HUES6 (cell line): ENCODE measurements at regions not wholly inside any gene's neighbourhood (a gene's known extent, or its start where the extent isn't known, plus 50 kb on each side); places are given as distances from the start of the nearest gene placed in this dataset.
"Not testable (repeated sequence)": the region's sequence is repeated elsewhere in the genome, so short reads cannot be mapped to it uniquely, and the experiment has no call there.

ENCODE experiments used
- H3K27ac ChIP-seq: 2 replicates; pipeline ENCODE4 v1.7.0; 2013; ENCODE audit warnings: low read depth, mild to moderate bottlenecking, low read length, inconsistent platforms
- H3K27me3 ChIP-seq: 2 replicates; pipeline ENCODE4 v1.6.1; 2013; ENCODE audit warnings: low read length; ENCODE audit not compliant: control insufficient read depth, insufficient read depth
- H3K36me3 ChIP-seq: 2 replicates; pipeline ENCODE4 v1.6.1; 2013; ENCODE audit warnings: low read length; ENCODE audit not compliant: control insufficient read depth, insufficient read depth
- H3K4me1 ChIP-seq: 2 replicates; pipeline ENCODE4 v1.6.1; 2013; ENCODE audit warnings: low read length; ENCODE audit not compliant: control insufficient read depth, insufficient read depth
- H3K4me3 ChIP-seq: 2 replicates; pipeline ENCODE4 v1.5.1; 2013; ENCODE audit warnings: low read depth, low read length
- H3K9ac ChIP-seq: one replicate; pipeline ENCODE4 v1.6.1; 2013; ENCODE audit warnings: mild to moderate bottlenecking, low read length
- H3K9me3 ChIP-seq: 2 replicates; pipeline ENCODE4 v1.6.1; 2013; ENCODE audit warnings: low read depth, low read length; ENCODE audit not compliant: control insufficient read depth, insufficient read depth

- H3K9me3 ChIP-seq, H3K27me3 ChIP-seq, H3K27ac ChIP-seq, H3K4me3 ChIP-seq, H3K36me3 ChIP-seq, H3K9ac ChIP-seq, H3K4me1 ChIP-seq: not testable (repeated sequence)
These were observed 248.6 kb downstream of the SPATA31A1 start for GRCh38 chr9:39604089-39604488.

- H3K4me1 ChIP-seq, H3K9ac ChIP-seq, H3K36me3 ChIP-seq, H3K4me3 ChIP-seq, H3K9me3 ChIP-seq, H3K27ac ChIP-seq, H3K27me3 ChIP-seq: not testable (repeated sequence)
These were observed 256.2 kb downstream of the SPATA31A1 start for GRCh38 chr9:39611449-39612231.

GRCh38 chr9:39616480-39616879 is 261.0 kb downstream of the SPATA31A1 start:
- H3K27ac ChIP-seq, H3K27me3 ChIP-seq: not testable (repeated sequence)

GRCh38 chr9:39624048-39624447 is 268.6 kb downstream of the SPATA31A1 start:
- H3K27me3 ChIP-seq, H3K4me3 ChIP-seq, H3K4me1 ChIP-seq, H3K9me3 ChIP-seq, H3K9ac ChIP-seq, H3K27ac ChIP-seq, H3K36me3 ChIP-seq: not testable (repeated sequence)

More at GRCh38 chr9:39616480-39616879, 261.0 kb downstream of the SPATA31A1 start:
- H3K36me3 ChIP-seq, H3K4me3 ChIP-seq, H3K4me1 ChIP-seq, H3K9me3 ChIP-seq, H3K9ac ChIP-seq: not testable (repeated sequence)

- not testable (repeated sequence) for H3K36me3 ChIP-seq, H3K27ac ChIP-seq, H3K9me3 ChIP-seq, H3K27me3 ChIP-seq, H3K4me3 ChIP-seq, H3K4me1 ChIP-seq, H3K9ac ChIP-seq
These were observed 276.6 kb downstream of the SPATA31A1 start for GRCh38 chr9:39632071-39632470.

- H3K4me1 ChIP-seq, H3K9me3 ChIP-seq, H3K27ac ChIP-seq, H3K36me3 ChIP-seq, H3K9ac ChIP-seq, H3K4me3 ChIP-seq, H3K27me3 ChIP-seq: not testable (repeated sequence)
These were observed 293.6 kb downstream of the SPATA31A1 start for GRCh38 chr9:39649029-39649428.

GRCh38 chr9:39656960-39657603 is 301.6 kb downstream of the SPATA31A1 start:
- H3K27ac ChIP-seq, H3K9me3 ChIP-seq, H3K4me3 ChIP-seq, H3K9ac ChIP-seq, H3K36me3 ChIP-seq, H3K27me3 ChIP-seq, H3K4me1 ChIP-seq: not testable (repeated sequence)

- H3K9ac ChIP-seq, H3K27me3 ChIP-seq, H3K4me1 ChIP-seq, H3K9me3 ChIP-seq, H3K4me3 ChIP-seq, H3K36me3 ChIP-seq, H3K27ac ChIP-seq: not testable (repeated sequence)
These were observed 307.6 kb downstream of the SPATA31A1 start for GRCh38 chr9:39663020-39663419.

GRCh38 chr9:39663713-39664112 is 308.2 kb downstream of the SPATA31A1 start:
- not testable (repeated sequence) for H3K9me3 ChIP-seq, H3K27me3 ChIP-seq, H3K4me3 ChIP-seq, H3K36me3 ChIP-seq, H3K9ac ChIP-seq, H3K4me1 ChIP-seq, H3K27ac ChIP-seq

- not testable (repeated sequence) for H3K27ac ChIP-seq, H3K9ac ChIP-seq, H3K4me1 ChIP-seq, H3K36me3 ChIP-seq, H3K9me3 ChIP-seq, H3K27me3 ChIP-seq, H3K4me3 ChIP-seq
These were observed 309.6 kb downstream of the SPATA31A1 start for GRCh38 chr9:39665020-39665419.

GRCh38 chr9:39674437-39675210 is 319.2 kb downstream of the SPATA31A1 start:
- H3K4me3 ChIP-seq, H3K36me3 ChIP-seq, H3K4me1 ChIP-seq, H3K27me3 ChIP-seq, H3K9me3 ChIP-seq, H3K27ac ChIP-seq, H3K9ac ChIP-seq: not testable (repeated sequence)
